ENCODE measurements at regions not wholly inside any gene's neighbourhood (a gene's known extent, or its start where the extent isn't known, plus 50 kb on each side); places are given as distances from the start of the nearest gene placed in this dataset.
"Not testable (repeated sequence)": the region's sequence is repeated elsewhere in the genome, so short reads cannot be mapped to it uniquely, and the experiment has no call there.

GRCh38 chr9:108430655-108431054 is 425.1 kb downstream of the ACTL7B start (continued):
- no peak for TF ChIP-seq ZBTB33 (CRISPR knock-in tag; IDR thresholded peaks at IDR 0.05)
- TF ChIP-seq HOXA5 (CRISPR knock-in tag; IDR thresholded peaks at IDR 0.05), result no peak
- TF ChIP-seq HDAC6 (IDR thresholded peaks at IDR 0.05; ENCODE audit: low read depth, low read length), result no peak
- no peak for TF ChIP-seq FLYWCH1 (CRISPR knock-in tag; IDR thresholded peaks at IDR 0.05)
- no peak for TF ChIP-seq RORA (CRISPR knock-in tag; IDR thresholded peaks at IDR 0.05)
- TF ChIP-seq AHR (CRISPR knock-in tag; IDR thresholded peaks at IDR 0.05), result no peak

GRCh38 chr9:108427751-108428150 is 428.0 kb downstream of the ACTL7B start:
- Histone ChIP-seq H3K27me3 (ENCODE audit: control insufficient read depth in 1 of 2, insufficient read depth in 2 of 2, low read length in 2 of 2) (no peaks in the 10 kb centered on the region), H3K27ac (ENCODE audit: extremely low read length, insufficient read depth, low read length) (no peak overlapping the region), H3K4me1 (ENCODE audit: insufficient read depth, low read length) (no peaks in the 10 kb centered on the region), H3K9me3 (ENCODE audit: low read length) (peaks cover 8% of the 10 kb centered on the region), H3K4me2 (ENCODE audit: low read depth, low read length) (no peak overlapping the region), H2AFZ (ENCODE audit: low read length) (no peak overlapping the region), H3K36me3 (replicated peaks in 1 of 2; ENCODE audit: control insufficient read depth in 1 of 2, insufficient read depth in 2 of 2, low read length in 2 of 2) (no peaks in the 10 kb centered on the region), H3K9ac (ENCODE audit: insufficient read depth, low read depth, low read length) (no peak overlapping the region), H4K20me1 (ENCODE audit: insufficient read depth, low read length) (no peaks in the 10 kb centered on the region), H3K79me2 (ENCODE audit: insufficient read depth, low read length) (no peaks in the 10 kb centered on the region), H3K4me3 (replicated peaks in 1 of 3; ENCODE audit: insufficient read depth in 1 of 3, low read depth in 2 of 3, low read length in 3 of 3) (no peak overlapping the region)
- intact Hi-C loops (cut with micrococcal nuclease; ENCODE audit: unreplicated experiment), result no loop called here
- ChIA-PET POLR2A (no interaction called here), CTCF (ENCODE audit: low intra/inter-chr PET ratio, low total read pairs) (no interaction called here)
- ATAC-seq (no peak), DNase-seq (ENCODE audit: low spot score) (no peak), FAIRE-seq (no peak)
- TF ChIP-seq ZNF703 (CRISPR knock-in tag; IDR thresholded peaks at IDR 0.05; ENCODE audit: borderline replicate concordance), result no peak
- no peak for TF ChIP-seq ZNF362 (CRISPR knock-in tag; IDR thresholded peaks at IDR 0.05; ENCODE audit: borderline replicate concordance)
- 96% methylated on average over 3 of the region's 3 CpGs for WGBS (ENCODE audit: low lambda C conversion rate)
- in situ Hi-C loops (cut with HindIII; ENCODE audit: extremely low pct_ligation_motif_present, low pct_unique_long_range_greater_than_20kb), result loop anchor here (25.0 kb wide), 1 partner anchor 335 kb away; no protein-coding TSS in a partner anchor
- BruUV-seq (replicated peaks), result no TSS peak

- H2AFZ ChIP-seq (ENCODE audit: low read length); H3K79me2 ChIP-seq (ENCODE audit: insufficient read depth, low read length); CTCF ChIA-PET (ENCODE audit: low intra/inter-chr PET ratio, low total read pairs); H3K9ac ChIP-seq (ENCODE audit: insufficient read depth, low read depth, low read length); H3K9me3 ChIP-seq (ENCODE audit: low read length); H3K36me3 ChIP-seq (replicated peaks in 1 of 2; ENCODE audit: control insufficient read depth in 1 of 2, insufficient read depth in 2 of 2, low read length in 2 of 2); H3K4me1 ChIP-seq (ENCODE audit: insufficient read depth, low read length); BruUV-seq (replicated peaks); intact Hi-C loops (cut with micrococcal nuclease; ENCODE audit: unreplicated experiment); H4K20me1 ChIP-seq (ENCODE audit: insufficient read depth, low read length); H3K4me3 ChIP-seq (replicated peaks in 1 of 3; ENCODE audit: insufficient read depth in 1 of 3, low read depth in 2 of 3, low read length in 3 of 3); FAIRE-seq; POLR2A ChIA-PET; ATAC-seq; DNase-seq (ENCODE audit: low spot score); H3K27me3 ChIP-seq (ENCODE audit: control insufficient read depth in 1 of 2, insufficient read depth in 2 of 2, low read length in 2 of 2); H3K4me2 ChIP-seq (ENCODE audit: low read depth, low read length); H3K27ac ChIP-seq (ENCODE audit: extremely low read length, insufficient read depth, low read length): not testable (repeated sequence)
- 26% methylated on average over 3 of the region's 3 CpGs for WGBS (ENCODE audit: low lambda C conversion rate)
- in situ Hi-C loops (cut with HindIII; ENCODE audit: extremely low pct_ligation_motif_present, low pct_unique_long_range_greater_than_20kb), result loop anchor here (25.0 kb wide), 1 partner anchor 336 kb away; no protein-coding TSS in a partner anchor
Measured at GRCh38 chr9:108426421-108426940, 429.3 kb downstream of the ACTL7B start.

Measured in HepG2 (cell line).